COLO829 (cell line): ENCODE measurements at regions not wholly inside any gene's neighbourhood (a gene's known extent, or its start where the extent isn't known, plus 50 kb on each side); places are given as distances from the start of the nearest gene placed in this dataset.

ENCODE experiments used
- DNase-seq: peaks from one replicate; pipeline ENCODE4 v3.0.0; 2012; ENCODE audit warnings: low spot score

GRCh38 chr3:5618170-5618569, 430.7 kb downstream of the EDEM1 start:
- no peak for DNase-seq

GRCh38 chr3:5630406-5630805, 442.9 kb downstream of the EDEM1 start:
- no peak for DNase-seq

DNA sequence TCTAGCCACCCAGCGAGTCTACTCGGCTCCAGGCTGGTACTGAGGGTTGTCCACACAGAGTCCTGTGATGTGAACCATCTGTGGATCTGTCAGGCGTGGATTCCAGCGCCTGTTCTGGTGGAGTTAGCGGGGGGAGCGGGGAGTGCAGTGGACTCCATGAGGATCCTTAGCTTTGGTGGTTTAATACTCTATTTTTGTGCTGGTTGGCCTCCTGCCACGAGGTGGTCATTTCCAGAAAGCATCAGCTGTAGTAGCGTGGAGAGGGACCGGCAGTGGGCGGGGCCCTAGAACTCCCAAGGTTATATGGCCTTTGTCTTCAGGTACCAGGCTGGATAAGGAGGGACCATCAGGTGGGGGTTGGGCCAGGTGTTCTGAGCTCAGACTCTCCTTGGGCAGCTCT, 446.5 kb downstream of the EDEM1 start:
- no peak for DNase-seq

GRCh38 chr3:5634411-5634810, 446.9 kb downstream of the EDEM1 start:
- no peak for DNase-seq

GRCh38 chr3:5635746-5636145, 448.2 kb downstream of the EDEM1 start:
- no peak for DNase-seq

GRCh38 chr3:5638550-5638949, 451.0 kb downstream of the EDEM1 start:
- no peak for DNase-seq

- DNase-seq = no peak
These were observed 457.5 kb downstream of the EDEM1 start for GRCh38 chr3:5644773-5645670.

DNA sequence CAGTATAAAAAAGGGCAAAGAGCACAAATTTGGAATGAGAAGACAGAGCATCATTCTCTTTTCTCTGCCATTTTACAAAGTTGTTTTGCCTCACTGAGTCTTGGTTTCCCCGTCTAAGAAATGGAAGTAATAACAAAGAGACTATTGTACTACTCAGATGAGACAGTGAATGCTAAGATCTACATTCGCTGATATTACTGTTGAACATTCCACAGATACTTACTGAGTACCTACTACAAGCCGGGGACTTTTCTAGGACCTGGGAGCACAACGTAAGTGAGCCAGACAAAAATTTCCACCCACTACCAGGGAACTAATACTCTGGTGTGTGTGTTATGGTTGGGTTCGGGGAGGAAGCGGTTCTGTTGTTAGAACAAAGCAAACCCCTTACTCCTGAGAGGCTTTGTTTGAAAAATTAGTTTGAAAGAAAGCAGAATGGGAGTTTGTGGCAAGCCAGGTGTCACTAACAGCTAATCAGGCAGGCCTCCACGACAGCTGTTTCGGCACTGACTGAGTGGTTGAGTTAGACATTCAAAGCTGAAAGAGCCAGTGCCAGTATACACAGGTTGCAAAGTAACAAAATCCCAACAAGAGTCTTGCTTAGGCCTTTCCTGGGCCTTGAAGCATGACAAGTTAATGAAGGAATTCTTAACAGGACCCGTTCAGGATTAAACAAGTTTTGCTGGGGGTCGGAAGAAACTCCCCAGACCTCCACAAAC, 458.3 kb downstream of the EDEM1 start:
- no peak for DNase-seq

GRCh38 chr3:5650303-5650702, 462.8 kb downstream of the EDEM1 start:
- DNase-seq = no peak

DNA sequence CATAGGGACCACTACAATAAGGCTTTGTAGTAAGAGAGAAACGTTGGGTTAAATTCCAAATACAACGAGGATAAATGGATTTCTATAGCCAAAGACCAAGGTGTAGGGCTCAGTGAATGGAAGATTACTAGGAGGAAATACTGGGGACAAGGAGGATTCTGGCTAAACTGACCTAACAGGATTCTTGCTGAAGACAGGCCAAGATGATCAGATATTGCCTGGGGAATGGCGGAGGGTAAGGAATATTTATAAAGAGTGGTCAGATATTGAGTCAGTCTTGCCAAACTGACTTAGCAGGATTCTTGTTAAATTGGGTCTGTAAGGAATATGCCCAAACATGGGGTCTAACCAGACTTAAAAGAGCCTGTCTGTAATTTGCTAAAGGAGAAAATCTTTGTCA, 463.8 kb downstream of the EDEM1 start:
- DNase-seq = no peak

DNA sequence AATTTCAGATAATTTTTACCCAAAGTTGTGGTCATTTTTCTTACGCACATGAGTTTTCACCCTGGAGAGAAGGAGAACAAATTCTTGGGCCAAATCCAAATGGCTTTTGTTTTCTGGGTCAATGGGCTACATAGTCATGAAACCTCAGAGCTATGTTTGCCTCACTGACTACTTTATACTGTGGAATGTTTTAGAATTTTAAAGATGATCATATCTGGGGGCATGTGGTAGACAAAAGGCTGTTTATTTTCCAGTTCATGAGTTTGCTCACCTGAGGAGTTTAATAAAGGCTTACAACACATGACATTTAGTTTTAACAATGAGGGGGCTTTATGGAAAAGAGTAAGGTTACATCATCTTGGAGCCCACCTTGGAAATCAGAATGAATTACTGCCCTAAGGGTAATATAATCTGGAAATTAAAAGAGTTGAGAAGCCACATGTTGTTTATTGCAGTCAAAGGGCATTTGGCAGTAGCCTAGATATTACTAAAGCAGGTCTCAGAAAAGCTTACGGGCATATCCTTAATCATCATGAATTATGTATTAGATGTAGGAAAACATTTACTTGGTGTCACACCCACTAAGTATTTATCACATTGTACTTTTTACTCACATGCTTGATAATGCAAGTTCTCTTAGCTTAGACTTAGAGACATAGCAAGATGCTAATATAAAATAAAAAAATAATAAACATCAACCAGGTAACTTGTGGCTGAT, 466.1 kb downstream of the EDEM1 start:
- DNase-seq = no peak

DNA sequence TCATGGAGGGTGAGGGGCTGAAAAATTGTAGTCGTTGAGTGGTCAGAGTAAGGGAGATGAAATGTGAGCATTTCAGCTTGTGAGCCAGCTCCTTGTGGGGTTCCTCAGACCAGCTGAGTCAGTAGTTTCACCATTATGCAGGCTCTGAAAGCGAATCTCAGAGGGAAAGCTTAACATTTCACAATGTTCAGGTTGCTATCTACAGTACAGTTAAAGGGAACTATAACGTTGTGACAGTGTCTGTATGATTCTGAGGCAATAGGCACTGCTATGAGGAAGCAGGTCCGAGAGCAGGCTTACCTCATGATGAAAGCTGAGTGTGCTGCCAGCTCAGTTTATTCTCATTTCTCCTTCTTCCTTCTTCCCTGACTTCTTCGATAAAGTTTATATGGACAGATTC, 469.6 kb downstream of the EDEM1 start:
- DNase-seq = no peak

- no peak for DNase-seq
These were observed 476.1 kb downstream of the EDEM1 start for GRCh38 chr3:5663601-5664000.

- DNase-seq = no peak
These were observed 478.9 kb downstream of the EDEM1 start for GRCh38 chr3:5666455-5666854.

DNA sequence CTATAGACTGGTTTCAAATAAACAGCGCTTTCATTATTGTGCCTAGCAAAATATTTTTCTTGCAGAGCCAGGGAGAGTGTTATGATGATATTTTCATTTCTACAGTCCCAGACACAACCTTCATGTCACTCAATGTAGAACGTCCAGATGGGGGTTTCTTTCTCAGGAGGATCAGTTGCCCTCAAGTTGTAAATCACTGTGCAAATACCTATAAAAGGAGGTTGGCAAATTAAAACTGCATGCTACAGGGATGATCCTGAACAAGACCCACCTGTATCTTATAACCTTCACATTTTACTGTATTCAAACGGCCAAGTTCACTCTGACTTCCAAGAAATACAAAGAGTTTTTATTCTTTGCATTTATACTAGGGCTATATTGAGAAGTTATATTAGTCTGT, 486.0 kb downstream of the EDEM1 start:
- no peak for DNase-seq

DNA sequence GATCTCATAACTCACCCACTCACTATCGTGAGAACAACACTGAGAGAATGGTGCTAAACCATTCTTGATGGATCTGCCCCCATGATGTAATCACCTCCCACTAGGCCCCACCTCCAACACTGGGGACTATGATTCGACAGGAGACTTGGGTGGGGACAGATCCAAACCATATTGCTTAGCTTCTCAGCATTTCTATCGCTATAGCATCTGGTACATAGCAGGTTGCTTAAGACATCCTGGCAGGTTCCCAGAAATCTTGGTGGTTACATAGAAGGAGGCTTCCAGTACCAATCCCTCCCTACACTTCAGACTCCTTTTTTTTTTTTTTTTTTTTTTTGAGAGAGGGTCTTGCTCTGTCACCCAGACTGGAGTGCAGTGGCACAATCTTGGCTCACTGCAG, 487.8 kb downstream of the EDEM1 start:
- no peak for DNase-seq

DNA sequence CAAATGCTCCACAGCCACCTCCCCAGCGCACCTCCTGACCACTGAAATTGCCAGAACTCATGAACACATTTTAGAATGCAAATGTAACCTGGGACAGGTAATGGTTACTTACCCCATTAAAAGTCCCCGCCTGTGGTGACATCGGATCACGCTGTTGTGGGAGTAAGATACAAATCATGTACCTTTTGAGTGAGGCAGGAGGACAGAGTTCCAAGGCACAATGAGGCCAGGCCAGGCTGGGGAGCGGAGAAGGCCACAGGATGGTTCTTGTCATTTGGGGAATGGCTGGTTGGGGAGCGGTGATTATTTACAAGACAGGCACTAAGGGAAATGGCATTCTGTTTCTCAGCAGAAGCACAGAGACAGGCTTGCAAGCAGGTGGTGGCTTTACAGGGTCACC, 490.0 kb downstream of the EDEM1 start:
- DNase-seq = no peak

DNA sequence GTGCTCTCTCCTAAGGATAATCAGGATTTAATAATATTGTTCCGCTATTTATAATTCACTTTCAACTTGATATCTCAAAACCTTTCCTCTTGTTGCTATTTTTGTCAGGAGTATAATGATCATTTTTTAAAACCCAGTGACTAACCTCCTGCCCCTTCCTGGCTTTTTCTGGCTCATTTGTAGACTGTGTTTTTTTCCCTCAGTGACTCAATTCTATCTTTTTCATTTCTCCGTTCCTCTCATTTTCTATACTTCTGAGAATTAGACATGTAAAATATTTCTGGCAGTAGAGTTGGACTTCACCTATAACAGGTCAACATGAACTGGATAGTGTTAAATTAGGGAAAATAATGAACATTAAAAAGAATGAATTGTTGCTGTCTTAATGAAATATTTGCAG, 490.7 kb downstream of the EDEM1 start:
- DNase-seq = no peak

DNA sequence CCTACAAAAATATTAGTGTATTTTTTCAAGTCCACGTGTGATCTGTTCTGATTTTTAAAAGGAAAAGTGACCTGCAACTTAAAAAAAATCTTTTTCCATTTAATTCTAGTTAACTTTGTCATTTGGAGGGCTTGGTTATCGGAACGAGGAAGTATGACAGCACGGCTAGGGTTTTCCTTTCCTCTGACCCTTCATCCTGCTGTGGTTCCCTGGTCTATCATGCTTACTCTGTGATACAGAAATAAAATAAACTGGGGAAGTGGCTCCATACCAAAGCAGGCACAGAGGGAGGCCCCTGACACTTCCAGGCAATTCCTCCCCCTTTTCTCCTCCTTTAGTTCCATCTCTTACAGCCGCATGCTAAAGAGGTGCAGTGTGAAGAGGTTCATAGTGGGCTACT, 491.3 kb downstream of the EDEM1 start:
- no peak for DNase-seq

DNA sequence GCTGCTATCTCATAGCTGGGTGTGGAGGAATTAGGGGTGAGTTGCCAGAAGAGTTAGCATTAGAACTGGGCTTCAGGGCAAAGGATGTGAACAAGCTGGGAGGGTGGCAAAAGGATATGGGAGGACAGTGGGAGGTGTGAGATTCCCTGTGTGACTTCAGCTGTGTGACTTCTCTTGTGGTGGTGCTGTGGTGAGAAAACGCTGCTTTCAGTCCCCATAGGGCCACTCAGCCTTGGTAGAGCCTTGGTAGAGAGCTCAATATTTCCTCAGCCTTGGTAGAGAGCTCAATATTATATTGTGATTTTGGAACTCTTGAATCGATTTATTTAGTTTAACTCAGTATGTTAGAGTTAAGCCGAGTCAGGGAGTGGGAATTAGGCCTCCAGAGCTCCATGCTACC, 499.7 kb downstream of the EDEM1 start:
- no peak for DNase-seq

DNA sequence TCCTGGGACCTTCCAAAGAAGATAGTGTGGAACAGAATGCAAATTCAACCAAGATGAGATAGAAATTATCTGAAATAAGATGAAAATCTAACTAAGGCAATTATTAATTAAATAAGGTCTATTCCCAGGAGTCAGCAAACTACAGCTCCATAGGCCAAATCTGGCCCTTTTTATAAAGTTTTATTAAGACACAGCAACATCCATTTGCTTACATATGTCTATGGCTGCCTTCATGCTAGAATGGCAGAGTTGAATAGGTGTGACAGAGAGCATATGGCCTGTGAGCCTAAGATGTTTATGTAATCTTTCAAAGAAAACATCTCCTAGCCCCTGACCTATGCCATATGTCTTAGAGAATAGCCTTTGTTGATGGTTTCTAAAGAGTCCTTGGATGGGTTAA, 503.0 kb downstream of the EDEM1 start:
- DNase-seq = no peak

DNA sequence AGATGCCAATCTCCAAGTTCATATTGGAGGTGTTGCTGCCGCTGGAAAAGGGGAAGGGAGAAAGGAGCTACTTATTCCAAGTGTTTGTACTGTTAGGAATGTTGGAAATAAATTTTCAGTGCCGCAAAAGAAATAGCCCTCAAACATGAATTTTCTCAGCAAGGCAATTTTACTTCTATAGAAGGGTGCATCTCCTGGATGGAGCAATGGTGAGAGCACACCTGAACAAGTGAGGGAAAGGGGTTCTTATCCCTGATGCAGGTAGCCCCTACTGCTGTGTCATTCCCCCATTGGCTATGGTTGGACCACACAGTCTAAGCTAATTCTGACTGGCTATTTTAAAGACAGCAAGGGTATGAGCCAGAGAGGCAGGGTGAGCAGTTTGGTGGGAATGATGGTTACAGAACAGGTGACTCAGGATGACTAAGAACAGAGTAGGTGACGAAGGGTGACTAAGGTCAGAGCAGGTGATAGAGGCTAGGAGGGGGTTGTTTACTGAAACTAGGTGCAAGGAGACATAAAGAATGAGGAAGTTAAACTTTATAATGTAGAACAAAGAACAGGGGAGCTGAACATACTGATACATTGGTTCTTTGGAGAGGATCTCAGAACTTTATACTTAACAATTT, 503.5 kb downstream of the EDEM1 start:
- DNase-seq = no peak
